Stimulated activated naive CD4-positive, alpha-beta T cell treated with Interleukin-2 at 50 U/mL for 16 hours (primary cell): ENCODE measurements at regions not wholly inside any gene's neighbourhood (a gene's known extent, or its start where the extent isn't known, plus 50 kb on each side); places are given as distances from the start of the nearest gene placed in this dataset.

Experiments
- DNase-seq: peaks from one replicate; lab custom pipeline; 2025; lab: John Stamatoyannopoulos, UW

- no peak for DNase-seq
Observed at GRCh38 chr6:105907991-105908390, 178.1 kb upstream of the PRDM1 start.

GRCh38 chr6:105907301-105907700, 178.8 kb upstream of the PRDM1 start:
- DNase-seq, result no peak

GRCh38 chr6:105902401-105903031, 183.6 kb upstream of the PRDM1 start:
- DNase-seq, result no peak

- no peak for DNase-seq
Observed at GRCh38 chr6:105901583-105901982, 184.6 kb upstream of the PRDM1 start.

DNA sequence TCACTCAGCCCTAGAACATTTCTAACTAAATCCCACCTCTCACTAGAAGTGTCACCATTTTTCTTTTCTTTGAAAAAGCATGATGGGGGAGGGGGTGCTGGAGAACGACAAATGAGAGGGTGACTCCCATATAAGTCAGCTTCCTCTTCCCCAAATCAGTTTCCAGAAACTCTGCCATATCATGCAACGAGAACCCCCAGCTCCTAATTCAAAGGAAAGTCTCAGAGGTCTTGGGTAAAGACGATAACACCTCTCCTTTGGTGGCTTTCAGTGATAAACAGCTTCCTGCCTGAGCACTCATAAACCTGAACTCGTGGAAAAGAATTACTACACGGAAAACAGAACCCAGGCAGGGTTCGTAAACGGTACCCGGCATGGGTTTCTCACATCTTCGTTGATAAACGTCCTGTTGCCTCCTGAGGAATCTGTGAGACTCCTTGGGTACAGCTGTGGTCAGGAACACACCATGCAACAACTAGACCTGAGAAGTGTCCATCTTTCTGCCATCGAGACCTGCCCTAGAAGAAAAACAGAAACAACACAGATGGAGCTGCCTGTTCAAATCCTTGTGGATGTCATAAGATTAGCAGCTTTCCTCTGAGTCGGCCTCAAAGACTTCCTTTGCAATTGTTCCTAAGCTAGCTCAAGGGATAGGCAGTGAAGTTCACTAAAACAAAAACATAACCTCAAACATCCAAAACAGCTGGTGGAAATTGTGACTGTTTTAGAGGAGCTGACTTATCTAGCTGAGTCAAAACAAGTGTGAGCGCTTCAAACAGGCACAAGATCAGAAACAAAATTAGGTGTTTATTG, 185.8 kb upstream of the PRDM1 start:
- DNase-seq, result no peak

GRCh38 chr6:105898286-105898685, 187.8 kb upstream of the PRDM1 start:
- no peak for DNase-seq

DNA sequence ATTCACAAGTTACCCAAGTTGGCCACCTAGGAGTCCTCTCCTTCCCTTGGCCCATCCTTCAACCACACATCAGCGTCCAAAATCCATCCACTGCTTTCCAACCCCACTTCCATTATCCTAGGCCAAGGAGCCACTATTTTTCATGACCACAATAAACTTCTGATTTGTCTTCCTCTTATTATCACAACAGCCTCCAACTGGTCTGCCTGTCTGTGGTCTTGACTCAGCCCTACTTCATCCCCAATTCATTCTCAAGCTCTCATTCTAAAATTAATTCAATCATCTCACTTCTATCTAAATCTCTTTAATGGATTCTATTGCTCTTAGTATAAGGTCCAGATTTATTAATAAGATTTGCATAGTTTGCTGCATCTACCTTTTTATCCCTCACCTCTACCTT, 189.0 kb upstream of the PRDM1 start:
- no peak for DNase-seq

DNA sequence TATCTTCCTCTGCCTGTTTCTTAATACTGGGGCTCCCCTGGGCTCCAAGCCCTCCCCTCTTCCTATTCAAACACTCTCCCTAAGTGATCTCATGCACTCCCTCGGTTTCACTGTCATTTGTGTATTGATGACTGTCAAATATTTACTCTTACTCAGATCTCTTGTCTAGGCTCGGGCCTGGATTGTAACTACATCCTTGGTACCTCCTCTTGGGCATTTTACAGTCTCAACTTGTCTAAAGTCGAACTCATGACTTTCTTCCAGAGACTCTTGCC, 189.4 kb upstream of the PRDM1 start:
- no peak for DNase-seq

- DNase-seq, result no peak
Observed at GRCh38 chr6:105896052-105896820, 189.9 kb upstream of the PRDM1 start.

DNA sequence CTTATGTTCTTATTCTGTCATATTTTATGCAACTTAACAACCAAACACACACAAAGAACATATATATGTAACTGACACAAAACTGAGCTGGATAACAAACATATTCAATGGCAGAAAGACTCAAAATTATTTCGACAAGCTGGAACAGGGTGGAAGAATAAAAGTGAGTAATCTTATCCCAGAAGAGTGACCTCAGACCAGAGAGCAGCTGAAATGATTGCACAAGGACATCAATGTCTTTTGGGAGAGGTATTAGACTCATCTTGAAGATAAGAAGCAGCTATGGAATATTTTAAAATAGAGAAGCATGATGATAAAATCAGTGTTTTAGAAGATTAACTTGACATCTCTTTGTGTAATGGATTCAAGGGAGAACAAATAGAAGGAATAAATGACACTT, 191.6 kb upstream of the PRDM1 start:
- DNase-seq, result no peak

GRCh38 chr6:105893741-105894140, 192.4 kb upstream of the PRDM1 start:
- no peak for DNase-seq

DNA sequence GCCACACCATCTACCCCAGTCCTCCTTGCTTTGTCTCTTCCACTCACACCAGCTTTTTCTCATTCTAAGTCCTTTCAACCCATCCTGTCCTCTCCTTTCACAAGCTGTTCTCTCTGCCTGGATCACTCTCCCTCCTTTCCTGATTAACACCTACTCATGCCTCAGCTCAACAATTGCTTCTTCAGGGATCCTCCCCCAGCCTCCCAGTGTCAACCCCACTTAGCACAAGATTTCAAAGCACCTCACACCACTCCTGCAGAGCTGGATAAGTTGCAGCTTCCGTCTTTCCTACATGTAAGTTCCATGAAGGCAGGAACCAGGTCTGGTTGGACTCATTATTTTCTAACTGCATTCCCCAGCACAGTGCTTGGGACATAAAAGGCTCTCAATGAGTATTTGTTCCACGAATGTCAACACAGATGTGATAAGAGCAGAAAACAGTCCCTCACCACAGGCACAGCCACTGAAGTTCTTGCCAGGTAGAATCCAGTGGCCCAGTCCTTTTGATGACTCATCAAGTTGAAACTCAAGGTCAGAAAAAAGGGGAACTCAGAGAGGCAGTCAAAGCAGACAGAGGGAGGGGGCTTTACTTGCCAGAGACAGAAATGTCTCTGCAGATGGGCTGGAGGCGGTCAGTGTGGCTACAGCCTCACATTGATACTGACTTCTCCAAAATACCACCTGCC, 193.4 kb upstream of the PRDM1 start:
- DNase-seq, result no peak

DNA sequence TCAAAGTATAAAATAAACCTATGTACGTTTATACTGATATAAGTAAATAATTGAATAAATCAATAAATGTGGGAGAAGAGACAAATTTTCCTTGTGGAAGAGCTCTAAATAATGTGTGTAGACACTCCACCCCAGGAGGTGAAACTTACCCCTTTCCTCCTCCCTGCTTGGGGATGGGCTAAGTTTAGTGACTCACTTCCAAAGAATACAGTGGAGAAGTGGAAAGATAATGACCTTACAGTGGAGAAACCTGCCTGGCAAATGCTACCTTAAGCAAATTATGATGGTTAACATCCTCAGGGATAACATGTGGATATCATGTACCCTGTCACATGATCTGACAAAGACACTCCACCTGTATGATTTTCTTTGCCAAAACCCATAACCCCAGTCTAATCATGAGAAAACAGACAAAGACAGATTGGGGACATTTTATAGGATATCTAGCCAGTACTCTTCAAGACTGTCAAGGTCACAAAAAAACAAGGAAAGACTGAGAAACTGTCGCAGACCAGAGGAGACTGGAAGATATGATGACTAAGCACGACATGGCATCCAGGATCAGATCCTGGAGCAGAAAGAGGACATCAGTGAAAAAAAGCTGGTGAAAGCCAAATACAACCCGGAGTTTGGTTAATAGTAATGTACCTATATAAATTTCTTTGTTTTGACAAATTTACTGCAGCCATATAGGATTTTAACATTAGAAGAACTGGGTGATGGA, 195.5 kb upstream of the PRDM1 start:
- no peak for DNase-seq

GRCh38 chr6:105889902-105890301, 196.2 kb upstream of the PRDM1 start:
- DNase-seq, result no peak

DNA sequence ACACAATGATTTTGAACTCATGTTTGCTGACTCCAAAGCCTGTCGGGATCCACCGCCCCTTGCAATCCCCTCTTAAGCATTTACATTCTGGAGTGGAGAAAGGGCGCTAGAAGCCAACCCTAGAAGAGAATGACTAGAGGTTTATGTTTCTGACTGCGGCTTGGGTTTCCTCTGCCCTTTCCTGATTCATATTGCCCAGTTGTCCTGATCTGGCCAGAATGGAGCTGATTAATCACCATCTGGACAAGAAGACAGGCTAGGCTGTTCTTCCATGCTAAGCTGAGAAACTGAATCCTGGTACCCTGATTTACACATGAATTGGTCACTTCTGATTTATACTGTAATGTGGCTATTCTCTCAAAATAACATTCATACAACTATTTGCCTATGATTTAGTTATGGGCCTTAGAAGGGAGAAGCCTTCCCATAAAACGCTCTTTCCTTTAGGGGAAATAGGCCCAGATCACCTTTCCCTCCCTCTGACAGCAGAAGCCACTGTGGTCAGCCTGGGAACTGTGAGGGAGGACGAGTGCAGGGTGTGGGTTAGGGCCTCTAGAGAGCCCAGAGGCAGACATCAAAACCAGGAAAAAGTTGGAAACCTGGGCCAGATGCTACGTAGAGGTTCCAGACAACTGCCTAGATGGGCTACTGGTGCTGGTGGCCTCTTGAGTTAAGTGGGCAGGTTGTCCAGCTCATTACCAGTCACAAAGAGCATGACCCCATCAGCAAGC, 199.2 kb upstream of the PRDM1 start:
- DNase-seq, result no peak

- no peak for DNase-seq
Observed at GRCh38 chr6:105886066-105886813, 199.9 kb upstream of the PRDM1 start.

DNA sequence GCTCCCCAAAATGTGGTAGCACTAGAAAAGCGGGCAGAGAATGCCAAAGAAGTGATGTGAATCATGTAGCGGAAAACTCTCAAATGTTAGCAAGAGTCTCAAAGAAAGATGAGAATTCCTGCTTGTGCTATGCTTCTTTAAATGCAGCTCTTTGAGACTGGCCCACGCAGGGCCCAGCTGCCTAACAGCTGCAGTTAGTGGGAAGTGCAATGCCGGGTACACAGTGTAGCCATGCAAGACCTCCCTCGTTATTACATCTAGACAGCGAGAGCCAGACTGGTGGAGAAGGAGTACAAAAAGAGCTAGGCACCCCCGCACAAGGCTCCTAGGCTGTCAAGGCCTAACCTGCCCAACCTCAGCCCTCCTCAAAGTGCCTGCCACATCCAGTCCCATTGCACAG, 201.7 kb upstream of the PRDM1 start:
- no peak for DNase-seq

DNA sequence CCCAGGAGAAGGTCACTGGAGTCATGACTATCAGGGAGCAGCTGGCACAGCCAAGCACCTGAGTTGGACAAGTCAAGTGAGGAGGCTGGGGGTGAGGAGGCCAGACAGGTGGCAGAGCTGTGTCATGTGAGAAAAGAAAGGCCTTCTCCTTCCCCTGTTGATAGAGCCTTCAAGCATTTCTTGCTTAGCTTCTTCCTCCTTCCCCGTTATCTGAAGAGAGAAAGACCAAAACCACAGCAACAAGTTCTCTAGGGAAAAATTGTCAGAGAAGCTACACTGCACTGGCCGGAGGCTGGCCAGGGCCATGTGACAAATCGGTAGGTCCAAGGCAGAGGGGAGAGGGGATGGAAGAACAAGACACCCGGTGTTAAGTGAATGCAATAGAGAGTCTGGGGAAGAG, 202.1 kb upstream of the PRDM1 start:
- no peak for DNase-seq

GRCh38 chr6:105882828-105883227, 203.3 kb upstream of the PRDM1 start:
- DNase-seq, result no peak

- DNase-seq, result no peak
Observed at GRCh38 chr6:105882121-105882803, 203.9 kb upstream of the PRDM1 start.
